ENCODE measurements at regions not wholly inside any gene's neighbourhood (a gene's known extent, or its start where the extent isn't known, plus 50 kb on each side); places are given as distances from the start of the nearest gene placed in this dataset.

DNA sequence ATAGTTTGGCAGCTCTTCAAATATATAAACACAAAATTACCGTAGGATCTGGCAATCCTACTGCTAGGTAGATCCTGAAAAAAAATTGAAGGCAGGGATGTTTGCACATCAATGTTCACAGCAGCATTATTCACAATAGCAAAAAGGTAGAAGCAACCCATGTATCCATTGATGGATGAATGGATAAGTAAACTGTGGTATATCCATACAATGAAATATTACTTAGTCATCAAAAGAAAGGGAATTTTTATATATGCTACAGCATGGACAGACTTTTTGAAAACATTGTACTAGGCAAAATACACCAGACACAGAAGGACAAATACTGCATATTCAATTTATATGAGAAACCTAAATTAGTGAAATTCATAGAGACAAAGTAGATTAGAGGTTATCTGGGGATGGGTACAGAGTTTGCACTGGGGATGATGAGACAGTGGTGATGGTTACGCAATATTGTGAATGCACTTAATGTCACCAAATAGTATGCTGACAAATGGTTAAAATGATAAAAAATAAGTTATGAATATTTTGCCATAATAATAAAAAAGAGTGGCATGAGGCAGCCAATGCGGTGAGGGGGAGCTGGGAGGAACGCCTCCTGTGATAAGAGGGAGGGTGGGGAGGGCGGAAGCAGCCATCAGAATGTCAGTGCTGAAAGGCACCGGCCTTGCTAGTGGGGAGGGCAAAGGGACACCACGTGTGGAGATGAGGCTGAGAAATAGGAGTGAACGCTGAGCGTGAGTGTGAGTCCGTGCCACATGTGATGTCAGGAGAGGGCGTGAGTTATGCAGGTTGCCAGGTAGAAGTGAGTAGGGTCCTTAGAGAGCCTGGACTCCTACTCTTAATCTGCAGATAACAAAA is 386.1 kb upstream of the PODXL start:
- no peak for TF ChIP-seq ZFP30 (CRISPR knock-in tag; IDR thresholded peaks at IDR 0.05; ENCODE audit: borderline replicate concordance)
- no peak for TF ChIP-seq MEF2D (tag; conservative IDR thresholded peaks at IDR 0.05; ENCODE audit: low read depth)
- TF ChIP-seq POLR2A (conservative IDR thresholded peaks at IDR 0.05): no peak
